ENCODE measurements at regions not wholly inside any gene's neighbourhood (a gene's known extent, or its start where the extent isn't known, plus 50 kb on each side); places are given as distances from the start of the nearest gene placed in this dataset.

- WGBS (ENCODE audit: low lambda C conversion rate): 28% methylated on average over 14 of the region's 14 CpGs
- no peak overlapping the region for H3K4me2 ChIP-seq (ENCODE audit: low read depth, low read length)
These were observed 161.4 kb upstream of the RPL38 start for GRCh38 chr17:74041869-74042640.

More at GRCh38 chr17:74041869-74042640, 161.4 kb upstream of the RPL38 start:
- no peak overlapping the region for H2AFZ ChIP-seq (ENCODE audit: low read length)
- H3K27ac ChIP-seq (ENCODE audit: extremely low read length, insufficient read depth, low read length): no peak overlapping the region
- peaks cover 2 to 60% of the 10 kb centered on the region in 2 experiments; a peak in 4 of 5 replicates for H3K27me3 ChIP-seq (ENCODE audit: control insufficient read depth in 1 of 2, insufficient read depth in 2 of 2, low read length in 2 of 2)
- no peak overlapping the region for H3K9ac ChIP-seq (ENCODE audit: insufficient read depth, low read depth, low read length)
- ChIA-PET POLR2A (no interaction called here), CTCF (ENCODE audit: low intra/inter-chr PET ratio, low total read pairs) (no interaction called here)
- BruUV-seq (replicated peaks): no TSS peak
- FAIRE-seq: no peak
- no peaks in the 10 kb centered on the region for H3K4me1 ChIP-seq (ENCODE audit: insufficient read depth, low read length)
- H3K4me3 ChIP-seq (replicated peaks in 1 of 3; ENCODE audit: insufficient read depth in 1 of 3, low read depth in 2 of 3, low read length in 3 of 3): no peak overlapping the region
- no peaks in the 10 kb centered on the region for H3K79me2 ChIP-seq (ENCODE audit: insufficient read depth, low read length)
- no peaks in the 10 kb centered on the region for H4K20me1 ChIP-seq (ENCODE audit: insufficient read depth, low read length)
- no peaks in the 10 kb centered on the region for H3K9me3 ChIP-seq (ENCODE audit: low read length)
- intact Hi-C loops (cut with micrococcal nuclease; ENCODE audit: unreplicated experiment) (no loop called here), in situ Hi-C loops (cut with HindIII; ENCODE audit: extremely low pct_ligation_motif_present, low pct_unique_long_range_greater_than_20kb) (no loop called here)
- DNase-seq (ENCODE audit: low spot score): no peak
- no peaks in the 10 kb centered on the region for H3K36me3 ChIP-seq (replicated peaks in 1 of 2; ENCODE audit: control insufficient read depth in 1 of 2, insufficient read depth in 2 of 2, low read length in 2 of 2)
- ATAC-seq: no peak
- TF ChIP-seq GATA4 (IDR thresholded peaks at IDR 0.05; ENCODE audit: borderline replicate concordance, low read depth): no peak
- no peak for TF ChIP-seq NFATC3 (CRISPR knock-in tag; IDR thresholded peaks at IDR 0.05)
- TF ChIP-seq SCMH1 (CRISPR knock-in tag; IDR thresholded peaks at IDR 0.05; ENCODE audit: borderline replicate concordance): no peak
- TF ChIP-seq ZSCAN31 (CRISPR knock-in tag; IDR thresholded peaks at IDR 0.05; ENCODE audit: low read depth): no peak
- no peak for TF ChIP-seq ZMAT3 (CRISPR knock-in tag; conservative IDR thresholded peaks at IDR 0.05)
- no peak for TF ChIP-seq SNAPC4 (CRISPR knock-in tag; IDR thresholded peaks at IDR 0.05)
- no peak for TF ChIP-seq ZUFSP (CRISPR knock-in tag; IDR thresholded peaks at IDR 0.05; ENCODE audit: borderline replicate concordance)

Data from HepG2 (cell line).